HepG2 (cell line): ENCODE measurements at regions not wholly inside any gene's neighbourhood (a gene's known extent, or its start where the extent isn't known, plus 50 kb on each side); places are given as distances from the start of the nearest gene placed in this dataset.

ENCODE experiments used
- ATAC-seq: fragments of 200-7000 bp; cut with Tn5 transposase; 3 replicates; pipeline ENCODE4 v1.9.1; 2020; ENCODE audit warnings: mild to moderate bottlenecking, moderate library complexity
- BruUV-seq: library from RNA; stranded (reverse); fragments of 400-500 nt; replicated peaks from 2 replicates; lab custom pipeline; 2021; lab: Mats Ljungman, UMichigan
- CTCF ChIA-PET: fragments of 300-600 bp; formaldehyde crosslinking; extraction: SDS; loops from one replicate; lab custom pipeline; 2021; ENCODE audit warnings: low total read pairs, inconsistent platforms, low intra/inter-chr PET ratio; lab: Yijun Ruan, JAX
- POLR2A ChIA-PET: fragments of 350-600 bp; sonication (Branson Sonifier 250); formaldehyde crosslinking; loops from one replicate; lab custom pipeline; 2020; ENCODE audit warnings: antibody characterized with exemption, inconsistent platforms; lab: Yijun Ruan, JAX
- DNase-seq: peaks from one replicate; pipeline ENCODE4 v3.0.0-alpha.2; 2015; ENCODE audit warnings: low spot score
- FAIRE-seq: peaks from 3 replicates; lab custom pipeline; 2011; peaks lifted over from hg19 to GRCh38; lab: Jason Lieb, UNC
- H2AFZ ChIP-seq: one replicate; pipeline ENCODE4 v1.6.1; 2011; ENCODE audit warnings: low read length, inconsistent platforms
- H3K27ac ChIP-seq: fragments of 300-600 bp; 3 replicates; pipeline ENCODE4 v1.8.0; 2011; ENCODE audit warnings: mixed run types, mild to moderate bottlenecking, mixed read lengths, low read length, inconsistent platforms; ENCODE audit not compliant: insufficient read depth; ENCODE audit errors: extremely low read length
- H3K27me3 ChIP-seq, 2 experiments: fragments of 200-600 bp in 1 of 2; 2 replicates in 1 of 2; 3 replicates in 1 of 2; pipeline versions ENCODE4 v1.6.0 to v1.8.0; 2011; ENCODE audit warnings: low read length in 2 of 2, mild to moderate bottlenecking in 2 of 2, moderate library complexity in 2 of 2, inconsistent platforms in 1 of 2; ENCODE audit not compliant: insufficient read depth in 2 of 2, control insufficient read depth in 1 of 2
- H3K36me3 ChIP-seq, 2 experiments: fragments of 200-600 bp in 1 of 2; replicated peaks in 1 of 2; 2 replicates in 1 of 2; 3 replicates in 1 of 2; pipeline versions ENCODE4 v1.5.1 to v1.8.0; 2011; ENCODE audit warnings: low read length in 2 of 2, inconsistent platforms in 1 of 2; ENCODE audit not compliant: insufficient read depth in 2 of 2, control insufficient read depth in 1 of 2
- H3K4me1 ChIP-seq: 2 replicates; pipeline ENCODE4 v1.5.1; 2012; ENCODE audit warnings: low read length, inconsistent platforms; ENCODE audit not compliant: insufficient read depth
- H3K4me2 ChIP-seq: 2 replicates; pipeline ENCODE4 v1.6.0; 2011; ENCODE audit warnings: low read depth, low read length, inconsistent platforms
- H3K4me3 ChIP-seq, 3 experiments: fragments of 200-600 bp in 1 of 3; sonication (generic), shearing (Covaris generic) in 1 of 3; replicated peaks in 1 of 3; 2 replicates each; pipeline ENCODE4 v1.5.1; 2011 to 2016; ENCODE audit warnings: low read length in 3 of 3, inconsistent platforms in 2 of 3, low read depth in 2 of 3, mild to moderate bottlenecking in 2 of 3, control low read depth in 1 of 3, mixed read lengths in 1 of 3; ENCODE audit not compliant: insufficient read depth in 1 of 3
- H3K79me2 ChIP-seq: one replicate; pipeline ENCODE4 v1.6.1; 2011; ENCODE audit warnings: low read length, inconsistent platforms; ENCODE audit not compliant: insufficient read depth
- H3K9ac ChIP-seq: 2 replicates; pipeline ENCODE4 v1.6.0; 2011; ENCODE audit warnings: mild to moderate bottlenecking, low read depth, low read length, inconsistent platforms; ENCODE audit not compliant: insufficient read depth
- H3K9me3 ChIP-seq: 2 replicates; pipeline ENCODE4 v1.5.1; 2012; ENCODE audit warnings: mild to moderate bottlenecking, low read length
- H4K20me1 ChIP-seq: 2 replicates; pipeline ENCODE4 v1.6.0; 2011; ENCODE audit warnings: inconsistent platforms, mild to moderate bottlenecking, low read length, moderate library complexity; ENCODE audit not compliant: insufficient read depth
- FOXP1 ChIP-seq, 2 experiments: fragments of 450-650 bp in 1 of 2; IDR thresholded peaks; 2 replicates each; pipeline ENCODE4 v1.6.1; 2017 to 2018; ENCODE audit warnings: antibody characterized with exemption in 1 of 2
- GABPA ChIP-seq, 2 experiments: IDR thresholded peaks; 2 replicates each; pipeline ENCODE4 v1.6.1; 2011 to 2016; ENCODE audit warnings: low read depth in 2 of 2, low read length in 1 of 2, missing biosample characterization in 1 of 2, missing genetic modification characterization in 1 of 2
- MTF2 ChIP-seq: sonication (generic); formaldehyde crosslinking; IDR thresholded peaks from 2 replicates; pipeline ENCODE4 v1.5.0; 2020; ENCODE audit warnings: missing genetic modification reagents, borderline replicate concordance
- TGIF2 ChIP-seq: IDR thresholded peaks from 2 replicates; pipeline ENCODE4 v1.6.1; 2016; ENCODE audit warnings: control low read depth, missing compliant biosample characterization
- ZNF746 ChIP-seq: sonication (generic); formaldehyde crosslinking; IDR thresholded peaks from 2 replicates; pipeline ENCODE4 v1.8.0; 2022; ENCODE audit warnings: mild to moderate bottlenecking, missing genetic modification reagents
- ZNF776 ChIP-seq: sonication (generic); formaldehyde crosslinking; IDR thresholded peaks from 2 replicates; pipeline ENCODE4 v1.4.0; 2020; ENCODE audit warnings: mild to moderate bottlenecking, missing genetic modification reagents
- WGBS: methylation state at CpG from one replicate; pipeline ENCODE4 v1.1.6; 2017; ENCODE audit warnings: low lambda C conversion rate; 5-methylcytosine and 5-hydroxymethylcytosine counted together
- in situ Hi-C: cut with HindIII; loops from 2 replicates; pipeline ENCODE4 v1.10.0; 2017; ENCODE audit warnings: low pct_unique_long_range_greater_than_20kb; ENCODE audit not compliant: extremely low pct_ligation_motif_present
- intact Hi-C: fragments of 100-400 bp; cut with micrococcal nuclease; formaldehyde crosslinking; loops from one replicate; pipeline ENCODE4 v1.10.0; 2022; ENCODE audit not compliant: unreplicated experiment

- no peak overlapping the region for H3K27ac ChIP-seq
Measured at GRCh38 chr2:35080231-35080910, 1275.2 kb upstream of the CRIM1 start.

GRCh38 chr2:35067420-35067819, 1288.2 kb upstream of the CRIM1 start:
- Histone ChIP-seq H3K27ac (no peak overlapping the region), H3K36me3 (no peaks in the 10 kb centered on the region), H4K20me1 (no peaks in the 10 kb centered on the region), H3K4me3 (no peak overlapping the region), H3K27me3 (no peaks in the 10 kb centered on the region), H3K9me3 (peaks cover 68% of the 10 kb centered on the region), H3K4me1 (no peaks in the 10 kb centered on the region), H3K4me2 (no peak overlapping the region), H3K79me2 (no peaks in the 10 kb centered on the region), H3K9ac (no peak overlapping the region), H2AFZ (no peak overlapping the region)
- in situ Hi-C loops (no loop called here), intact Hi-C loops (no loop called here)
- ChIA-PET CTCF (no interaction called here), POLR2A (no interaction called here)
- FAIRE-seq (no peak), ATAC-seq (no peak), DNase-seq (no peak)
- no TSS peak for BruUV-seq
- 0% methylated on average over 1 of the region's 1 CpG for WGBS
- TF ChIP-seq ZNF776, result no peak
- no peak for TF ChIP-seq ZNF746 (CRISPR knock-in tag)

More at GRCh38 chr2:35080231-35080910, 1275.2 kb upstream of the CRIM1 start:
- DNase-seq, result no peak
- Histone ChIP-seq H3K27me3 (no peaks in the 10 kb centered on the region), H3K4me1 (no peaks in the 10 kb centered on the region), H3K79me2 (no peaks in the 10 kb centered on the region), H4K20me1 (no peaks in the 10 kb centered on the region), H3K4me3 (no peak overlapping the region), H3K9me3 (peaks cover 6% of the 10 kb centered on the region; the same call in 1 of the 2 replicates), H3K4me2 (no peak overlapping the region), H3K36me3 (no peaks in the 10 kb centered on the region)
- POLR2A ChIA-PET, result no interaction called here
- CTCF ChIA-PET, result no interaction called here
- WGBS, result 2% methylated on average over 5 of the region's 5 CpGs
- no peak for FAIRE-seq
- no TSS peak for BruUV-seq
- in situ Hi-C loops (no loop called here), intact Hi-C loops (no loop called here)
- no peak for ATAC-seq
- TF ChIP-seq GABPA (IDR thresholded peaks at IDR 0.05; ENCODE audit: low read depth, low read length), result no peak
- TF ChIP-seq GABPA (CRISPR knock-in tag; IDR thresholded peaks at IDR 0.05; ENCODE audit: low read depth), result no peak
- no peak for TF ChIP-seq TGIF2 (CRISPR knock-in tag)
- TF ChIP-seq FOXP1 (IDR thresholded peaks at IDR 0.05), result no peak
- TF ChIP-seq FOXP1 (CRISPR knock-in tag; IDR thresholded peaks at IDR 0.05), result no peak
- TF ChIP-seq MTF2 (CRISPR knock-in tag), result no peak
- TF ChIP-seq, all 625 proteins: peak for 0
- Histone ChIP-seq H3K9ac (no peak overlapping the region), H2AFZ (no peak overlapping the region)
